LNCaP clone FGC (cell line): ENCODE measurements at regions not wholly inside any gene's neighbourhood (a gene's known extent, or its start where the extent isn't known, plus 50 kb on each side); places are given as distances from the start of the nearest gene placed in this dataset.

Experiments
- DNase-seq: peaks from one replicate; pipeline ENCODE4 v3.0.0-alpha.2; 2011; ENCODE audit warnings: low read depth
- H3K4me3 ChIP-seq: 2 replicates; pipeline ENCODE4 v1.5.1; 2011; ENCODE audit warnings: mild to moderate bottlenecking, low read depth, low read length, control low read depth
- CTCF ChIP-seq: IDR thresholded peaks from 2 replicates; pipeline ENCODE4 v1.5.1; 2012; ENCODE audit warnings: mild to moderate bottlenecking; ENCODE audit not compliant: control insufficient read depth, insufficient read depth; ENCODE audit errors: extremely low read depth

DNA sequence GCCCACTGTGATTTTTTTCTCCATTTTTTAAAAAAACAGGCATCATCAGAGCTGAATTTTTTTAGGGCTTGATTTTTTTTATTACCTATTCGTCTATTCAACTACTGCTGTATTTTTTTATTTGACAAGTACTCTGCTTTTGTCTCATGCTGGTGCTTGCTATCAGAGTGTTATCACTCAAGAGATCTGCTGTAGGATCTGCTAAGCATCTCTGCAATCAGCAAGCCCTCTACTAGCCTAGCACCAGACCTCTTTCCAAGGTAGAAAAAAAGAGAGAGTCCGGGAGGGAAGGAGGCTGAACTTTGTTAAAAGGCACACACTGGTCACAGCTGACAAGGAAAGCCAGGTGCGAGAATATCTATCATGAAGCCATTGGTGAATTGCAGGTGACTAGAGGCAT, 413.8 kb upstream of the CCNH start:
- no peak for DNase-seq
- H3K4me3 ChIP-seq = no peak overlapping the region
- TF ChIP-seq CTCF = no peak

DNA sequence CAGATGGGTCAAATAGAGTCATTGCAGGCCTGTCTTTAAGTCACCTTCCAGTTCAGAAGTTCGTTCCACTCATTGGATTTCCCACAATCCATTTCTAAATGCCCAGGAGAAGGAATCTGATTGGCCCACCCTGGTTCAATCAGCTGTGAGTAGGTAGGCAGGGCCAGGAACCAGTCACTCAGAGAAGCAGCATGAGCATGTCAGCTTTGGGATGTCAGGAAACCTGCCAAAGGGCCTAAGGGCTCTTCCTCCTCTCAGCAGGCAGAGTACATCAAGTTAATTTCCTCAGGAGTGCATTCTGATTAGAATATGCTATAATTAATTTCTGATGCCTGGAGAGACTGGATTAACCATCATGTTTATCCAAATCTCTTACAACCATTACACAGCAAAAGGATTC, 412.9 kb upstream of the CCNH start:
- TF ChIP-seq CTCF = no peak
- peak; percentile 15 for DNase-seq
- no peak overlapping the region for H3K4me3 ChIP-seq

DNA sequence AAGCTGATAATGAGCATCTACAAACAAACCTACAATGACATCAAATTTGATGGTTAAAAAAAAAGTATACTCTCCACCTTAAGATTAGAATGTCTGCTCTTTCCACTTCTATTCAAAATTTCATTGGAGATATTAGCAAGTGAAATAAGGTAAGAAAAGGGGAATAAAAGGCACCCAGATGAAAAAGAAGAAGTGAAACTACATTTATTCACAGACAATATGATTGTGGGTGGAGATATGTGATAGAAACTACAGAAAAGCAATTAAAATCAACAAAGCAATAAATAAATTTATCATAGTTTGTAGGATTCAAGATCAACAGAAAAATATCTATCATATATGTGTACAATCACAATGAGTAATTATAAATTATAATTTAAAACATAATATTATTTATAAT, 395.1 kb upstream of the CCNH start:
- TF ChIP-seq CTCF = no peak
- no peak for DNase-seq
- no peak overlapping the region for H3K4me3 ChIP-seq

- TF ChIP-seq CTCF = no peak
- no peak overlapping the region for H3K4me3 ChIP-seq
- no peak for DNase-seq
Observed at GRCh38 chr5:87803352-87803751, 390.6 kb upstream of the CCNH start.

- no peak overlapping the region for H3K4me3 ChIP-seq
- DNase-seq = no peak
- no peak for TF ChIP-seq CTCF
Observed at GRCh38 chr5:87791869-87792268, 379.1 kb upstream of the CCNH start.

DNA sequence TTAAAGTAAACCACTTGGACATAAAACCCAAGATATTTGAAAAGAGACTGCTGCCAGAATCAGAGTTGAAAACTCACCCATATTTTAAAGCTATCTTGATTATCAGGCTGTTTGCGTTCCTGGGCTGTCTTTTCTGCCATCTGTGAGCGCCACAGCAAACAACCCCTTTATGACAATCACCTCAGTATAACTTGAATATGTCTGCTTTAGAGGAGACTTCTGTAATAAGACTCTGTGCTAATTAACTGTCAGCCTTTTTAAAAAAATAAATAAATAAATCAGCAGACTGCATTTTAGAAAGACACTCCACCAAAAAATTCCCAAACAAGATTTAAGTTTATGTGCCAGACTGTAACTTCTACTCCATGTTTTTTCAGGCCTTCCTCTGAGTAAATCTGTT, 375.7 kb upstream of the CCNH start:
- TF ChIP-seq CTCF = no peak
- no peak overlapping the region for H3K4me3 ChIP-seq
- DNase-seq = no peak

DNA sequence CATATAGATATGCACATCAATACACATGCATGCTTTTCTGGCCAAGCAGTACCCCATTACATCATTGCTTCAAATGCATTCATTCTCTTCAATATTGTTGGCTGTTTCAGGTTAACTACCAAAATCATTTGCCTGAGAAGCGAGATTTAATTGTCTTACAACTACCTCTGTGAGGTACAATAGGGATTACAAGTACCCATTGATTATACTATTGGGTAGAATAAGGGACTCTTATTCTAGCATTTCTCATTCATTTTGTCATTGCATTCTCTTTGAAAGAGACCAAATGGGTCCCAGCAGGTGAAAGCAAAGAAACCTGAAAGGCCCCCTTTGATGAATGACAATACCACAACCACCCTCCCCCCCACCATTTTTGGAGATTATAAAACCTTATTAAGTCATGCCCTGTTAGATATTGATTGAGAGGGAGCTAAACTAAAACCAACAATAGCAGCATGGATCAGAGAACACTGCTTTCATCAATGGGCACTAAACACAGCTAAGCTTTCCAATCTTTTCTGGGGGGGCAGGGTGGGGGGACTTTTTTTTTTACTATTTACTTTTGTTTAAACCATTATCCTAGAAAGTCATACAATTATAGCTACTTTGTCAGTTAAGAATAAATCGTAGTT, 375.0 kb upstream of the CCNH start:
- H3K4me3 ChIP-seq = no peak overlapping the region
- no peak for DNase-seq
- no peak for TF ChIP-seq CTCF
